Osteoblast (primary cell): ENCODE measurements at regions not wholly inside any gene's neighbourhood (a gene's known extent, or its start where the extent isn't known, plus 50 kb on each side); places are given as distances from the start of the nearest gene placed in this dataset.

ENCODE experiments used
- DNase-seq: peaks from one replicate; pipeline ENCODE4 v3.0.0; 2011; ENCODE audit warnings: low spot score, mixed read lengths; ENCODE audit not compliant: insufficient read length; ENCODE audit errors: missing footprints
- H2AFZ ChIP-seq: 2 replicates; pipeline ENCODE4 v1.6.0; 2011; ENCODE audit warnings: mild to moderate bottlenecking, low read length
- H3K27ac ChIP-seq: 2 replicates; pipeline ENCODE4 v1.5.1; 2011; ENCODE audit warnings: mild to moderate bottlenecking, low read depth, low read length, moderate library complexity
- H3K27me3 ChIP-seq: 2 replicates; pipeline ENCODE4 v1.6.0; 2012; ENCODE audit warnings: mild to moderate bottlenecking, control low read depth, inconsistent platforms, low read length, moderate library complexity; ENCODE audit not compliant: insufficient read depth
- H3K36me3 ChIP-seq: 2 replicates; pipeline ENCODE4 v1.5.1; 2011; ENCODE audit warnings: mild to moderate bottlenecking, low read length, control low read depth, moderate library complexity; ENCODE audit not compliant: insufficient read depth
- H3K4me1 ChIP-seq: 2 replicates; pipeline ENCODE4 v1.5.1; 2011; ENCODE audit warnings: mild to moderate bottlenecking, low read length, control low read depth, moderate library complexity; ENCODE audit not compliant: insufficient read depth
- H3K4me2 ChIP-seq: 2 replicates; pipeline ENCODE4 v1.6.0; 2011; ENCODE audit warnings: mild to moderate bottlenecking, low read length; ENCODE audit not compliant: insufficient read depth
- H3K4me3 ChIP-seq: fragments of 200-600 bp; sonication (generic); 3 replicates; pipeline ENCODE4 v1.5.1; 2012; ENCODE audit warnings: mild to moderate bottlenecking, low read length, inconsistent platforms; ENCODE audit not compliant: insufficient read depth
- H3K79me2 ChIP-seq: 2 replicates; pipeline ENCODE4 v1.6.0; 2012; ENCODE audit warnings: mild to moderate bottlenecking, low read length, control low read depth, inconsistent platforms; ENCODE audit not compliant: insufficient read depth
- H3K9me3 ChIP-seq: 2 replicates; pipeline ENCODE4 v1.5.1; 2011; ENCODE audit warnings: low read depth, low read length, control low read depth
- H4K20me1 ChIP-seq: 2 replicates; pipeline ENCODE4 v1.6.0; 2012; ENCODE audit warnings: mild to moderate bottlenecking, low read length, control low read depth; ENCODE audit not compliant: insufficient read depth
- TF ChIP-seq, protein P1 (sequence below): IDR thresholded peaks from 2 replicates; pipeline ENCODE4 v1.5.1; 2011; ENCODE audit warnings: mild to moderate bottlenecking, low read depth, low read length, moderate library complexity; ENCODE audit errors: extremely low read depth

DNA sequence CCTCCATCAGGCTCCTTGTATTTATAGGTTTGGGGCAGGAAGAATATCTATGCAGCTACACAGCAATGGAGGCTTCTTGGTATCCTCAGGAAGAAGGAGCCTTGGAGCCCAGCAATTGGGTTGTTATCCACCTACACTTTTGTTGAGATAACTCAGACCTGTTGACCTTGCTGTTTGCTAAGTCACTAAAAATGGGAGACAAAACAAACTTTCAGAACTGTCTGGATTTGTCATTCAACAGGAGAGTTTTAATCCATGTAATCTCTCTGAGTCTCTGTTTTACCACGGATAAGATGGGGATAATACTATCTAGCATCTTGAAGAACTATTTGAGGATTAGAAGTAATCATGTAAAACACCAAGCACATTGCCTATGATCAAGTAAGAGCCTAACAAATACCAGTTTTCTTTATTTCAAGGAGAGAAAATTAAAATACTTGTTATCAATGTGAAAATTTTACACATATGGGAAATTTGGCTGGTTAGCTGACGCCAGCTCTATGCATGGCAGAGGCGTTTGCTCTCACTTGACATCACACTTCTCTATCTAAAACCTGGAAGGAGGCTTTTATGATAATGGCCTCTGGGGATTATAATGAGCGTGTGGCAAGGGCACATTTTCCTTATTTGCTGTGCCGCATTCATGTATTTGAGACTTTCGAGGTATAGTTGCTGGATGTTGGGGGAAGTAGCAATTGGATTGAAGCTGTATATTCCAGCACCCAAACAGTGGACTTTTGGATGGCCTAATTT, 215.6 kb downstream of the PDCD6IP start:
- Histone ChIP-seq H2AFZ (no peak overlapping the region), H3K4me1 (peaks cover 35% of the 10 kb centered on the region), H3K9me3 (no peaks in the 10 kb centered on the region), H3K27me3 (no peaks in the 10 kb centered on the region), H3K4me3 (no peak overlapping the region), H3K36me3 (no peaks in the 10 kb centered on the region), H3K4me2 (no peak overlapping the region), H3K27ac (no peak overlapping the region), H3K79me2 (no peaks in the 10 kb centered on the region), H4K20me1 (no peaks in the 10 kb centered on the region)
- TF ChIP-seq, protein P1, sequence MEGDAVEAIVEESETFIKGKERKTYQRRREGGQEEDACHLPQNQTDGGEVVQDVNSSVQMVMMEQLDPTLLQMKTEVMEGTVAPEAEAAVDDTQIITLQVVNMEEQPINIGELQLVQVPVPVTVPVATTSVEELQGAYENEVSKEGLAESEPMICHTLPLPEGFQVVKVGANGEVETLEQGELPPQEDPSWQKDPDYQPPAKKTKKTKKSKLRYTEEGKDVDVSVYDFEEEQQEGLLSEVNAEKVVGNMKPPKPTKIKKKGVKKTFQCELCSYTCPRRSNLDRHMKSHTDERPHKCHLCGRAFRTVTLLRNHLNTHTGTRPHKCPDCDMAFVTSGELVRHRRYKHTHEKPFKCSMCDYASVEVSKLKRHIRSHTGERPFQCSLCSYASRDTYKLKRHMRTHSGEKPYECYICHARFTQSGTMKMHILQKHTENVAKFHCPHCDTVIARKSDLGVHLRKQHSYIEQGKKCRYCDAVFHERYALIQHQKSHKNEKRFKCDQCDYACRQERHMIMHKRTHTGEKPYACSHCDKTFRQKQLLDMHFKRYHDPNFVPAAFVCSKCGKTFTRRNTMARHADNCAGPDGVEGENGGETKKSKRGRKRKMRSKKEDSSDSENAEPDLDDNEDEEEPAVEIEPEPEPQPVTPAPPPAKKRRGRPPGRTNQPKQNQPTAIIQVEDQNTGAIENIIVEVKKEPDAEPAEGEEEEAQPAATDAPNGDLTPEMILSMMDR, result no peak
- DNase-seq, result no peak

DNA sequence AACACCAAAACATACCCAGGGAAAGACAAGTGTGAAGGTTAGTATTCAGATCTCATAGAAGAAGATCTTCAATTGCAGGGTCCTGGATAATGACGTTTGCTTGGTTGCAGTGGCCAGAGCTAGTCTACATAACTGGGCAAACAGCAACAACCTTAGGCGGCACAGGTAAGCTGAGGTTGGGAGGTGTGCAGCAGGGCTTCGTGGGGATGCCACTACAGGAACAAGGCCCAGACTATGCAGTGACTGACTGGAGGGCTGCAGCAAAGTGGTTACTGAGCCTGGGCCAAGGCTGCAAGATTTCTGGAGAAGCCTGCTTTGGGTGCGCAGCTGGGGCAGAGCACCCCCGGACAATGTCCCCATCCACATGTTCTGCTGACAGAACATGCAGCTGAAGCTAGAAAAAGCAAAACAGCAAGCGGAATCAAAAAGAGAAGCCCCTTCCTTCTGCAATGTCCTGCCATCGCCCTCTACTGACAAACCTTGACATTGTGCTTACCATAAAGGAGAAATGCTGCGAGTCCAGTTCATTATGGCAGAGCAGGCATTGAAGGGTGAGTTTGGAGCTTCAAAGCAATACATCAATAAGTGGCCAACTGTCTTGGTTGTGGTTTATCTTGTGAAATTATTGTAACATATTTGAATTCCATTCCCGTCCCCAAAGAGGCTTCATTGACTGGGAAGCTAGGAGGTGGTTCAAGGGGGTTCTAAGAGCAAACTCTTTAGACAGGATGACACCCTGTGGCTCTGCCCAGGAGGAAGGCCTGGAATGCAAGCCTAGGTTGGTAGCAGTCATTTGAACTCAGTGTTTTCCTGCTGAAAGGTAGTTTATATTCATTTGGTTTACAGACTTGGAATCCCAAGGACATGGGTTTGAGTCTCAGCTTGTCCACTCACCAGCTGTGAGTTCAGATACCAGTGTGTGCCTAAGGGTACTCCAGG, 217.0 kb downstream of the PDCD6IP start:
- DNase-seq, result peak; percentile 14
- no peak overlapping the region for H2AFZ ChIP-seq

DNA sequence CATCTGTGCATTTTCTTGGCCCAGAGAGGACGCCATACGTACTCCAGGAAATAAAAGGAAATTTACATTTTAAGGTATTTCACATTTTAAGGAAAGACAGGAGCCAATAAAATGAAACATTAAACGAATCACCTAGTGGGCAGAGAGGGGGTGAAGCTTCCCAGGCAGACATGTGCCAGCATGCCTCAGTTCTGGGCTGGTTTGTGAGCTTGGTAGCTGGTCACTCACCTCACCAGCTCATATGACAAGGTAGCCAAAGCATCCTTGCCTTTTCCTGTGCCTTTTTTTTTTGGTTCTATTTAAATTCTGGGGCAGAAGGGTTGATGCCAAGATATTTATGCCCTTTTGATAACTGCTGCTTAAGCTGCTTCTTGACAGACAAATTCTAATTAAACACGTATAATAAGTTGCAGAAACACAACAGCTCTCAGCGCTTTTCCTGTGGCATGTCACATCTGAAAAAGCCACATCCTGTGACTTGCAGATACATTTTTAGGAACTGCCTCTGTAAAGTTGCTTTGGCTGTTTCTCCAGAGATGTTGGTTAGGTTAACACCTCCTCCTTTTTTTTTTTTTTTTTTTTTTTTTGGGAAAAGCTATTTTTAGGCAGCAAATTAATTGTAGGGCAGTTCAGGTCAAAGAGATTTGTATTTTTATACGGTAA, 218.6 kb downstream of the PDCD6IP start:
- no peak overlapping the region for H3K4me2 ChIP-seq
- H3K36me3 ChIP-seq, result no peaks in the 10 kb centered on the region
- H2AFZ ChIP-seq, result no peak overlapping the region
- DNase-seq, result peak; percentile 4
- H3K4me3 ChIP-seq, result no peak overlapping the region
- H3K4me1 ChIP-seq, result peaks cover 8% of the 10 kb centered on the region
- H3K27me3 ChIP-seq, result no peaks in the 10 kb centered on the region
- no peaks in the 10 kb centered on the region for H4K20me1 ChIP-seq
- H3K79me2 ChIP-seq, result no peaks in the 10 kb centered on the region
- no peaks in the 10 kb centered on the region for H3K9me3 ChIP-seq
- TF ChIP-seq, protein P1, result no peak
- H3K27ac ChIP-seq, result no peak overlapping the region

More for the DNA sequence above, 217.0 kb downstream of the PDCD6IP start:
- Histone ChIP-seq H3K9me3 (no peaks in the 10 kb centered on the region), H3K27me3 (no peaks in the 10 kb centered on the region), H3K36me3 (no peaks in the 10 kb centered on the region), H3K4me1 (peaks cover 23% of the 10 kb centered on the region), H3K4me3 (no peak overlapping the region), H4K20me1 (no peaks in the 10 kb centered on the region), H3K4me2 (no peak overlapping the region), H3K79me2 (no peaks in the 10 kb centered on the region), H3K27ac (no peak overlapping the region)
- TF ChIP-seq, protein P1, result peak; percentile 48
